Activated T-cell treated with anti-CD3 and anti-CD28 coated beads for 1 hour (primary cell): ENCODE measurements at regions not wholly inside any gene's neighbourhood (a gene's known extent, or its start where the extent isn't known, plus 50 kb on each side); places are given as distances from the start of the nearest gene placed in this dataset.

ENCODE experiments used
- DNase-seq: peaks from one replicate; pipeline ENCODE4 v3.0.0-alpha.2; 2020; ENCODE audit warnings: low read depth

GRCh38 chr3:34377961-34378360, 579.5 kb downstream of the PDCD6IP start:
- no peak for DNase-seq

- no peak for DNase-seq
These were observed 582.8 kb downstream of the PDCD6IP start for GRCh38 chr3:34381243-34381642.

GRCh38 chr3:34382859-34383258, 584.4 kb downstream of the PDCD6IP start:
- no peak for DNase-seq

GRCh38 chr3:34386309-34386708, 587.9 kb downstream of the PDCD6IP start:
- DNase-seq, result no peak

- no peak for DNase-seq
These were observed 589.6 kb downstream of the PDCD6IP start for GRCh38 chr3:34387826-34388564.

GRCh38 chr3:34388830-34389229, 590.4 kb downstream of the PDCD6IP start:
- no peak for DNase-seq

- no peak for DNase-seq
These were observed 596.7 kb downstream of the PDCD6IP start for GRCh38 chr3:34394978-34395748.

- no peak for DNase-seq
These were observed 597.9 kb downstream of the PDCD6IP start for GRCh38 chr3:34396288-34396687.

GRCh38 chr3:34396956-34397355, 598.5 kb downstream of the PDCD6IP start:
- DNase-seq, result no peak

- DNase-seq, result no peak
These were observed 601.0 kb downstream of the PDCD6IP start for GRCh38 chr3:34399401-34399800.

- DNase-seq, result no peak
These were observed 606.7 kb downstream of the PDCD6IP start for GRCh38 chr3:34405159-34405558.

- no peak for DNase-seq
These were observed 608.9 kb downstream of the PDCD6IP start for GRCh38 chr3:34407281-34407680.

- no peak for DNase-seq
These were observed 609.7 kb downstream of the PDCD6IP start for GRCh38 chr3:34408088-34408487.

- no peak for DNase-seq
These were observed 613.2 kb downstream of the PDCD6IP start for GRCh38 chr3:34411596-34411995.

- no peak for DNase-seq
These were observed 621.4 kb downstream of the PDCD6IP start for GRCh38 chr3:34419801-34420200.

- DNase-seq, result no peak
These were observed 623.3 kb downstream of the PDCD6IP start for GRCh38 chr3:34421762-34422161.

GRCh38 chr3:34439796-34440195, 641.4 kb downstream of the PDCD6IP start:
- DNase-seq, result no peak

- no peak for DNase-seq
These were observed 645.7 kb downstream of the PDCD6IP start for GRCh38 chr3:34444137-34444536.

GRCh38 chr3:34449305-34449704, 650.9 kb downstream of the PDCD6IP start:
- no peak for DNase-seq

- DNase-seq, result no peak
These were observed 665.0 kb downstream of the PDCD6IP start for GRCh38 chr3:34463414-34463813.

- no peak for DNase-seq
These were observed 666.2 kb downstream of the PDCD6IP start for GRCh38 chr3:34464646-34465045.

- DNase-seq, result no peak
These were observed 677.4 kb downstream of the PDCD6IP start for GRCh38 chr3:34475851-34476250.

GRCh38 chr3:34483311-34483887, 685.0 kb downstream of the PDCD6IP start:
- no peak for DNase-seq
